Thoracic aorta (tissue), 2 donors: ENCODE measurements at regions not wholly inside any gene's neighbourhood (a gene's known extent, or its start where the extent isn't known, plus 50 kb on each side); places are given as distances from the start of the nearest gene placed in this dataset.

Source experiments
- ATAC-seq: fragments of 150-250 bp; one replicate; pipeline ENCODE4 v1.8.0; 2017; ENCODE audit warnings: low read depth; ENCODE audit not compliant: insufficient number of reproducible peaks, low FRiP score
- DNase-seq: peaks from one replicate; pipeline ENCODE4 v3.0.0-alpha.2; 2020; ENCODE audit warnings: low spot score
- H3K27ac ChIP-seq, 2 donors: fragments of 200-600 bp; sonication (generic); 1 replicate in 1 of 2; 2 replicates in 1 of 2; pipeline ENCODE4 v1.5.1; 2016; ENCODE audit warnings: mild to moderate bottlenecking in 2 of 2, moderate library complexity in 2 of 2
- H3K27me3 ChIP-seq: fragments of 200-600 bp; sonication (generic); replicated peaks from 2 replicates; pipeline ENCODE4 v1.6.0; 2016; ENCODE audit warnings: mild to moderate bottlenecking; ENCODE audit not compliant: insufficient read depth
- H3K36me3 ChIP-seq: fragments of 200-600 bp; sonication (generic); one replicate; pipeline ENCODE4 v1.5.1; 2016
- H3K4me1 ChIP-seq, 2 donors: fragments of 200-600 bp; sonication (generic); 1 replicate in 1 of 2; 2 replicates in 1 of 2; pipeline versions ENCODE4 v1.5.1 to v1.6.0; 2016; ENCODE audit warnings: low read depth in 2 of 2, mild to moderate bottlenecking in 1 of 2; ENCODE audit not compliant: control insufficient read depth in 1 of 2
- H3K4me3 ChIP-seq: fragments of 200-600 bp; sonication (generic); 2 replicates; pipeline ENCODE4 v1.5.1; 2016; ENCODE audit warnings: mild to moderate bottlenecking
- H3K9me3 ChIP-seq: fragments of 200-600 bp; sonication (generic); 2 replicates; pipeline ENCODE4 v1.5.1; 2016
- CTCF ChIP-seq: fragments of 200-600 bp; sonication (generic); IDR thresholded peaks from one replicate; pipeline ENCODE4 v1.5.1; 2019; ENCODE audit warnings: antibody characterized with exemption

GRCh38 chr14:46325777-46326176, 325.8 kb downstream of the RPL10L start:
- Histone ChIP-seq H3K4me3 (no peak overlapping the region), H3K27ac (no peak overlapping the region), H3K36me3 (no peaks in the 10 kb centered on the region), H3K27me3 (no peaks in the 10 kb centered on the region), H3K9me3 (no peaks in the 10 kb centered on the region), H3K4me1 (no peaks in the 10 kb centered on the region)
- TF ChIP-seq CTCF = no peak
- ATAC-seq (no peak), DNase-seq (no peak)

GRCh38 chr14:46325157-46325556, 326.4 kb downstream of the RPL10L start:
- ATAC-seq (no peak), DNase-seq (no peak)
- H3K27me3 ChIP-seq = no peaks in the 10 kb centered on the region
- no peak overlapping the region for H3K4me3 ChIP-seq
- H3K36me3 ChIP-seq = no peaks in the 10 kb centered on the region
- no peaks in the 10 kb centered on the region for H3K9me3 ChIP-seq
- no peak for TF ChIP-seq CTCF
- no peak overlapping the region for H3K27ac ChIP-seq
- H3K4me1 ChIP-seq = no peaks in the 10 kb centered on the region

- no peak overlapping the region for H3K27ac ChIP-seq
Measured at GRCh38 chr14:46323404-46323762, 328.2 kb downstream of the RPL10L start.

GRCh38 chr14:46322730-46323403, 328.7 kb downstream of the RPL10L start:
- H3K36me3 ChIP-seq = no peaks in the 10 kb centered on the region

More at GRCh38 chr14:46323404-46323762, 328.2 kb downstream of the RPL10L start:
- no peak overlapping the region for H3K4me3 ChIP-seq
- no peak for DNase-seq
- H3K9me3 ChIP-seq = no peaks in the 10 kb centered on the region
- no peaks in the 10 kb centered on the region for H3K4me1 ChIP-seq
- H3K36me3 ChIP-seq = no peaks in the 10 kb centered on the region
- no peaks in the 10 kb centered on the region for H3K27me3 ChIP-seq
- TF ChIP-seq CTCF = no peak
- no peak for ATAC-seq

GRCh38 chr14:46322076-46322475, 329.5 kb downstream of the RPL10L start:
- DNase-seq (no peak), ATAC-seq (no peak)
- no peaks in the 10 kb centered on the region for H3K4me1 ChIP-seq
- TF ChIP-seq CTCF = no peak
- no peak overlapping the region for H3K27ac ChIP-seq
- no peaks in the 10 kb centered on the region for H3K27me3 ChIP-seq
- no peak overlapping the region for H3K4me3 ChIP-seq
- no peaks in the 10 kb centered on the region for H3K9me3 ChIP-seq
- no peaks in the 10 kb centered on the region for H3K36me3 ChIP-seq

More at GRCh38 chr14:46322730-46323403, 328.7 kb downstream of the RPL10L start:
- Histone ChIP-seq H3K4me3 (no peak overlapping the region), H3K4me1 (no peaks in the 10 kb centered on the region), H3K27me3 (no peaks in the 10 kb centered on the region), H3K27ac (no peak overlapping the region), H3K9me3 (no peaks in the 10 kb centered on the region)
- no peak for DNase-seq
- TF ChIP-seq CTCF = no peak
- no peak for ATAC-seq
